ENCODE measurements at regions not wholly inside any gene's neighbourhood (a gene's known extent, or its start where the extent isn't known, plus 50 kb on each side); places are given as distances from the start of the nearest gene placed in this dataset.

DNA sequence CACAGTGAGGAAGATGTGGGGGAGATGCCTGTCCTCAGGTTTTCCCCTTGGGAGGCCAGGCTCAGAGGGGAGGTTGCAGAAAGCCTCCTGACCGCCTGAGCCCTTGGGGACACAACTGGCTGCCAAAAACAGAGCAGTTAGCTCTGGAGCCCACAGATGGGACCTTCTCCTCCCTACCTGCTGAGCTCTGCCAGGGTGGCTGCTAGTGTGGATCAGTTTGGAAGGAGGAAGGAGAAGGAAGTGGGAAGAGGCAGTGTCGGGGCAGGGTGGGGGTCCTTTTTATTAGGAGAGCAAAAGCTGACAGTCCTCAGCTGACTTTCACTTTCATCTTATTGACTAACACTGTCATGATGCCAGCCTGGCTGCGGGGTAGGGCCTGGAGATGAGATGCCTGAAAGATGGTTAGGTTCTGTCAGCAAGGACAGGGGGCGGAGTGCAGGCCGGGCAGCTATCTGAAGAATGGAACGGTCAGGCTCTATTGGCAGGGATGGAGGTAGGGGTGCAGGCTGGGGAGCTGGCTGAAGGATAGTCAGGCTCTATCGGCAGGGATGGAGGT is 188.5 kb upstream of the HDAC4 start:
- Histone ChIP-seq H3K27ac (ENCODE audit: control insufficient read depth, insufficient read depth) (no peak overlapping the region), H4K20me1 (ENCODE audit: control insufficient read depth, insufficient read depth) (no peaks in the 10 kb centered on the region), H3K27me3 (replicated peaks in 1 of 2; ENCODE audit: control insufficient read depth in 2 of 2, insufficient read depth in 2 of 2, low read length in 1 of 2) (no peaks in the 10 kb centered on the region; a peak in 1 of 4 replicates), H3K36me3 (ENCODE audit: control insufficient read depth in 2 of 2, insufficient read depth in 2 of 2, low read length in 1 of 2) (no peaks in the 10 kb centered on the region), H2AFZ (ENCODE audit: control insufficient read depth, low read depth, low read length) (no peak overlapping the region), H3K9ac (ENCODE audit: control insufficient read depth, insufficient read depth, low read length) (no peak overlapping the region), H3K9me3 (replicated peaks; ENCODE audit: control insufficient read depth, insufficient read depth, low read length) (peaks cover 5% of the 10 kb centered on the region; the same call in 1 of the 3 replicates), H3K79me2 (ENCODE audit: control insufficient read depth, insufficient read depth, low read length) (no peaks in the 10 kb centered on the region), H3K4me1 (ENCODE audit: control insufficient read depth, insufficient read depth, low read length) (no peaks in the 10 kb centered on the region), H3K4me2 (ENCODE audit: control insufficient read depth, insufficient read depth) (no peak overlapping the region), H3K4me3 (no peak overlapping the region)
- POLR2A ChIA-PET = no interaction called here
- TF ChIP-seq KAT2A (conservative IDR thresholded peaks at IDR 0.05; ENCODE audit: control insufficient read depth, low read depth, low read length) = no peak
- TF ChIP-seq YY1 (IDR thresholded peaks at IDR 0.05; ENCODE audit: low read depth, low read length) = no peak
- TF ChIP-seq FOXM1 (IDR thresholded peaks at IDR 0.05; ENCODE audit: low read depth, low read length) = no peak
- TF ChIP-seq, protein P1, sequence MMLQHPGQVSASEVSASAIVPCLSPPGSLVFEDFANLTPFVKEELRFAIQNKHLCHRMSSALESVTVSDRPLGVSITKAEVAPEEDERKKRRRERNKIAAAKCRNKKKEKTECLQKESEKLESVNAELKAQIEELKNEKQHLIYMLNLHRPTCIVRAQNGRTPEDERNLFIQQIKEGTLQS (IDR thresholded peaks at IDR 0.05; ENCODE audit: borderline replicate concordance, extremely low read depth, low read depth, low read length) = no peak
- no peak for TF ChIP-seq KLF5 (IDR thresholded peaks at IDR 0.05; ENCODE audit: partially characterized antibody)
- no peak for TF ChIP-seq SMARCA5 (IDR thresholded peaks at IDR 0.05)
- TF ChIP-seq, protein P2, sequence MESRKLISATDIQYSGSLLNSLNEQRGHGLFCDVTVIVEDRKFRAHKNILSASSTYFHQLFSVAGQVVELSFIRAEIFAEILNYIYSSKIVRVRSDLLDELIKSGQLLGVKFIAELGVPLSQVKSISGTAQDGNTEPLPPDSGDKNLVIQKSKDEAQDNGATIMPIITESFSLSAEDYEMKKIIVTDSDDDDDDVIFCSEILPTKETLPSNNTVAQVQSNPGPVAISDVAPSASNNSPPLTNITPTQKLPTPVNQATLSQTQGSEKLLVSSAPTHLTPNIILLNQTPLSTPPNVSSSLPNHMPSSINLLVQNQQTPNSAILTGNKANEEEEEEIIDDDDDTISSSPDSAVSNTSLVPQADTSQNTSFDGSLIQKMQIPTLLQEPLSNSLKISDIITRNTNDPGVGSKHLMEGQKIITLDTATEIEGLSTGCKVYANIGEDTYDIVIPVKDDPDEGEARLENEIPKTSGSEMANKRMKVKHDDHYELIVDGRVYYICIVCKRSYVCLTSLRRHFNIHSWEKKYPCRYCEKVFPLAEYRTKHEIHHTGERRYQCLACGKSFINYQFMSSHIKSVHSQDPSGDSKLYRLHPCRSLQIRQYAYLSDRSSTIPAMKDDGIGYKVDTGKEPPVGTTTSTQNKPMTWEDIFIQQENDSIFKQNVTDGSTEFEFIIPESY (IDR thresholded peaks at IDR 0.05) = no peak
- TF ChIP-seq POLR2A (IDR thresholded peaks at IDR 0.05; ENCODE audit: low read depth, low read length) = no peak
- no peak for TF ChIP-seq SUPT20H (IDR thresholded peaks at IDR 0.05; ENCODE audit: borderline replicate concordance, control insufficient read depth, low read depth, low read length)
- TF ChIP-seq, protein P3, sequence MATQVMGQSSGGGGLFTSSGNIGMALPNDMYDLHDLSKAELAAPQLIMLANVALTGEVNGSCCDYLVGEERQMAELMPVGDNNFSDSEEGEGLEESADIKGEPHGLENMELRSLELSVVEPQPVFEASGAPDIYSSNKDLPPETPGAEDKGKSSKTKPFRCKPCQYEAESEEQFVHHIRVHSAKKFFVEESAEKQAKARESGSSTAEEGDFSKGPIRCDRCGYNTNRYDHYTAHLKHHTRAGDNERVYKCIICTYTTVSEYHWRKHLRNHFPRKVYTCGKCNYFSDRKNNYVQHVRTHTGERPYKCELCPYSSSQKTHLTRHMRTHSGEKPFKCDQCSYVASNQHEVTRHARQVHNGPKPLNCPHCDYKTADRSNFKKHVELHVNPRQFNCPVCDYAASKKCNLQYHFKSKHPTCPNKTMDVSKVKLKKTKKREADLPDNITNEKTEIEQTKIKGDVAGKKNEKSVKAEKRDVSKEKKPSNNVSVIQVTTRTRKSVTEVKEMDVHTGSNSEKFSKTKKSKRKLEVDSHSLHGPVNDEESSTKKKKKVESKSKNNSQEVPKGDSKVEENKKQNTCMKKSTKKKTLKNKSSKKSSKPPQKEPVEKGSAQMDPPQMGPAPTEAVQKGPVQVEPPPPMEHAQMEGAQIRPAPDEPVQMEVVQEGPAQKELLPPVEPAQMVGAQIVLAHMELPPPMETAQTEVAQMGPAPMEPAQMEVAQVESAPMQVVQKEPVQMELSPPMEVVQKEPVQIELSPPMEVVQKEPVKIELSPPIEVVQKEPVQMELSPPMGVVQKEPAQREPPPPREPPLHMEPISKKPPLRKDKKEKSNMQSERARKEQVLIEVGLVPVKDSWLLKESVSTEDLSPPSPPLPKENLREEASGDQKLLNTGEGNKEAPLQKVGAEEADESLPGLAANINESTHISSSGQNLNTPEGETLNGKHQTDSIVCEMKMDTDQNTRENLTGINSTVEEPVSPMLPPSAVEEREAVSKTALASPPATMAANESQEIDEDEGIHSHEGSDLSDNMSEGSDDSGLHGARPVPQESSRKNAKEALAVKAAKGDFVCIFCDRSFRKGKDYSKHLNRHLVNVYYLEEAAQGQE (IDR thresholded peaks at IDR 0.05; ENCODE audit: low read depth, low read length) = no peak
- TF ChIP-seq, protein P4, sequence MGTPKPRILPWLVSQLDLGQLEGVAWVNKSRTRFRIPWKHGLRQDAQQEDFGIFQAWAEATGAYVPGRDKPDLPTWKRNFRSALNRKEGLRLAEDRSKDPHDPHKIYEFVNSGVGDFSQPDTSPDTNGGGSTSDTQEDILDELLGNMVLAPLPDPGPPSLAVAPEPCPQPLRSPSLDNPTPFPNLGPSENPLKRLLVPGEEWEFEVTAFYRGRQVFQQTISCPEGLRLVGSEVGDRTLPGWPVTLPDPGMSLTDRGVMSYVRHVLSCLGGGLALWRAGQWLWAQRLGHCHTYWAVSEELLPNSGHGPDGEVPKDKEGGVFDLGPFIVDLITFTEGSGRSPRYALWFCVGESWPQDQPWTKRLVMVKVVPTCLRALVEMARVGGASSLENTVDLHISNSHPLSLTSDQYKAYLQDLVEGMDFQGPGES (IDR thresholded peaks at IDR 0.05) = no peak
- no peak for TF ChIP-seq RUNX3 (IDR thresholded peaks at IDR 0.05; ENCODE audit: low read length)
- no peak for TF ChIP-seq RB1 (IDR thresholded peaks at IDR 0.05; ENCODE audit: borderline replicate concordance)
- no peak for TF ChIP-seq ZNF24 (IDR thresholded peaks at IDR 0.05)
- TF ChIP-seq TCF7 (IDR thresholded peaks at IDR 0.05; ENCODE audit: borderline replicate concordance) = no peak
- DNase-seq (ENCODE audit: low read depth, low spot score) (no peak), FAIRE-seq (no peak), ATAC-seq (no peak)
- CTCF ChIA-PET = no interaction called here
- intact Hi-C loops (cut with micrococcal nuclease; ENCODE audit: unreplicated experiment) (no loop called here), in situ Hi-C loops (cut with MboI) (no loop called here)
- RAD21 ChIA-PET (ENCODE audit: unreplicated experiment) = no interaction called here
- no TSS peak for BruUV-seq (replicated peaks)
- SMC1A ChIA-PET (ENCODE audit: uncharacterized antibody, unreplicated experiment) = no interaction called here
- 56% methylated on average over 7 of the region's 7 CpGs for WGBS (ENCODE audit: insufficient coverage, insufficient replicate concordance, low lambda C conversion rate, missing lambda C conversion rate)

All from GM12878 (cell line).